ENCODE measurements at regions not wholly inside any gene's neighbourhood (a gene's known extent, or its start where the extent isn't known, plus 50 kb on each side); places are given as distances from the start of the nearest gene placed in this dataset.

GRCh38 chr9:84111726-84112125, 131.1 kb downstream of the RMI1 start:
- DNase-seq (ENCODE audit: unreplicated experiment) = peak; percentile 20
- TF ChIP-seq, protein P1, sequence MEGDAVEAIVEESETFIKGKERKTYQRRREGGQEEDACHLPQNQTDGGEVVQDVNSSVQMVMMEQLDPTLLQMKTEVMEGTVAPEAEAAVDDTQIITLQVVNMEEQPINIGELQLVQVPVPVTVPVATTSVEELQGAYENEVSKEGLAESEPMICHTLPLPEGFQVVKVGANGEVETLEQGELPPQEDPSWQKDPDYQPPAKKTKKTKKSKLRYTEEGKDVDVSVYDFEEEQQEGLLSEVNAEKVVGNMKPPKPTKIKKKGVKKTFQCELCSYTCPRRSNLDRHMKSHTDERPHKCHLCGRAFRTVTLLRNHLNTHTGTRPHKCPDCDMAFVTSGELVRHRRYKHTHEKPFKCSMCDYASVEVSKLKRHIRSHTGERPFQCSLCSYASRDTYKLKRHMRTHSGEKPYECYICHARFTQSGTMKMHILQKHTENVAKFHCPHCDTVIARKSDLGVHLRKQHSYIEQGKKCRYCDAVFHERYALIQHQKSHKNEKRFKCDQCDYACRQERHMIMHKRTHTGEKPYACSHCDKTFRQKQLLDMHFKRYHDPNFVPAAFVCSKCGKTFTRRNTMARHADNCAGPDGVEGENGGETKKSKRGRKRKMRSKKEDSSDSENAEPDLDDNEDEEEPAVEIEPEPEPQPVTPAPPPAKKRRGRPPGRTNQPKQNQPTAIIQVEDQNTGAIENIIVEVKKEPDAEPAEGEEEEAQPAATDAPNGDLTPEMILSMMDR (IDR thresholded peaks at IDR 0.05; ENCODE audit: unreplicated experiment) = no peak
- POLR2A ChIA-PET = interaction anchor here (1.1 kb wide), 1 partner anchor 28 kb away, joined by 3 read pairs; no protein-coding TSS in a partner anchor
- CTCF ChIA-PET = interaction anchor here (0.7 to 0.9 kb wide), 3 partner anchors 17 to 132 kb away, joined by 3 to 4 read pairs (median 4); no protein-coding TSS in a partner anchor
- Mint-ChIP-seq H3K4me1 (ENCODE audit: insufficient read depth, unreplicated experiment) (peaks cover 30% of the 10 kb centered on the region), H3K36me3 (ENCODE audit: insufficient read depth, unreplicated experiment) (peaks cover 6% of the 10 kb centered on the region), H3K4me3 (ENCODE audit: unreplicated experiment) (no peak overlapping the region), H3K9me3 (ENCODE audit: unreplicated experiment) (peaks cover 18% of the 10 kb centered on the region), H3K27ac (ENCODE audit: low read depth, unreplicated experiment) (peak overlapping the region; percentile 54), H3K27me3 (ENCODE audit: insufficient read depth, unreplicated experiment) (no peaks in the 10 kb centered on the region)
- intact Hi-C loops (cut with micrococcal nuclease) = no loop called here
- no TSS peak for BruUV-seq (replicated peaks)

DNA sequence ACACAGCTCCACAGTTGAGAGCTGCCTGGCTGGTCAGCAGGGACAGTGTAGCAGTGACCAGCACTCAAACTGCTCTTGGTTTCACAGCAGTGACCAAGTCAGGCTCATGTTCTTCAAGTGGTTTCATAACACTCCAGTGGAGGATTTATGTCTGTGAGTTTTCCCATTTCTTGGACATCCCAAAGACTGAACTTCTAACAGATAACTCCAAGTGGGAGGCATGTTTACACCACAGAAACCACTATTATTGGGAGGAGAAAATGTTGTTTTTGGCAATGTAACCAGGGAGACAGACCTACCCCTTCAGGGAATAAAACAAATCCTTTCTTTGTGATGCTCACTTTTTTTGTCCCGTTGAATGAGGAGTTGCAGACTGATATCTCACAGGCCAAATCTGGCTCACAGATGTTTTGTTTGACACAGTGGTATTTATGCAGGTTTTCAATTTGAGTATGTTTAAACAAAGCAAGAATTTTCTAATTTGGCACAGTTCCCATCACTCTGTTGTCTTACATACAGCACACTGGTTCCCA, 141.5 kb downstream of the RMI1 start:
- CTCF ChIA-PET = no interaction called here

GRCh38 chr9:84122572-84122971, 142.0 kb downstream of the RMI1 start:
- intact Hi-C loops (cut with micrococcal nuclease) = no loop called here
- H3K4me3 Mint-ChIP-seq (ENCODE audit: unreplicated experiment) = no peak overlapping the region
- POLR2A ChIA-PET = no interaction called here

More for the DNA sequence above, 141.5 kb downstream of the RMI1 start:
- POLR2A ChIA-PET = no interaction called here
- Mint-ChIP-seq H3K27ac (ENCODE audit: low read depth, unreplicated experiment) (no peak overlapping the region), H3K9me3 (ENCODE audit: unreplicated experiment) (peaks cover 4% of the 10 kb centered on the region), H3K36me3 (ENCODE audit: insufficient read depth, unreplicated experiment) (peaks cover 4% of the 10 kb centered on the region), H3K27me3 (ENCODE audit: insufficient read depth, unreplicated experiment) (no peaks in the 10 kb centered on the region), H3K4me1 (ENCODE audit: insufficient read depth, unreplicated experiment) (peaks cover 7% of the 10 kb centered on the region), H3K4me3 (ENCODE audit: unreplicated experiment) (no peak overlapping the region)
- TF ChIP-seq, protein P1 (IDR thresholded peaks at IDR 0.05; ENCODE audit: unreplicated experiment) = no peak
- no TSS peak for BruUV-seq (replicated peaks)
- intact Hi-C loops (cut with micrococcal nuclease) = no loop called here
- peak; percentile 34 for DNase-seq (ENCODE audit: unreplicated experiment)

GRCh38 chr9:84123648-84124406, 143.2 kb downstream of the RMI1 start:
- peaks cover 7% of the 10 kb centered on the region for H3K4me1 Mint-ChIP-seq (ENCODE audit: insufficient read depth, unreplicated experiment)
- TF ChIP-seq, protein P1 (IDR thresholded peaks at IDR 0.05; ENCODE audit: unreplicated experiment) = no peak
- no peaks in the 10 kb centered on the region for H3K27me3 Mint-ChIP-seq (ENCODE audit: insufficient read depth, unreplicated experiment)
- H3K9me3 Mint-ChIP-seq (ENCODE audit: unreplicated experiment) = no peaks in the 10 kb centered on the region
- DNase-seq (ENCODE audit: unreplicated experiment) = no peak
- no TSS peak for BruUV-seq (replicated peaks)
- intact Hi-C loops (cut with micrococcal nuclease) = no loop called here
- POLR2A ChIA-PET = interaction anchor here (0.7 to 1.4 kb wide), 2 partner anchors 24 to 143 kb away, joined by 4 to 7 read pairs; partner anchors contain the start of genes HNRNPK and RMI1
- peaks cover 4% of the 10 kb centered on the region for H3K36me3 Mint-ChIP-seq (ENCODE audit: insufficient read depth, unreplicated experiment)
- H3K27ac Mint-ChIP-seq (ENCODE audit: low read depth, unreplicated experiment) = no peak overlapping the region
- CTCF ChIA-PET = no interaction called here
- H3K4me3 Mint-ChIP-seq (ENCODE audit: unreplicated experiment) = no peak overlapping the region

More at GRCh38 chr9:84122572-84122971, 142.0 kb downstream of the RMI1 start:
- no peaks in the 10 kb centered on the region for H3K9me3 Mint-ChIP-seq (ENCODE audit: unreplicated experiment)
- TF ChIP-seq, protein P1 (IDR thresholded peaks at IDR 0.05; ENCODE audit: unreplicated experiment) = no peak
- CTCF ChIA-PET = no interaction called here
- H3K4me1 Mint-ChIP-seq (ENCODE audit: insufficient read depth, unreplicated experiment) = peaks cover 7% of the 10 kb centered on the region
- no TSS peak for BruUV-seq (replicated peaks)
- no peaks in the 10 kb centered on the region for H3K27me3 Mint-ChIP-seq (ENCODE audit: insufficient read depth, unreplicated experiment)
- no peak for DNase-seq (ENCODE audit: unreplicated experiment)
- peaks cover 4% of the 10 kb centered on the region for H3K36me3 Mint-ChIP-seq (ENCODE audit: insufficient read depth, unreplicated experiment)
- no peak overlapping the region for H3K27ac Mint-ChIP-seq (ENCODE audit: low read depth, unreplicated experiment)

All from MCF 10A (cell line).